HuH-7.5 (cell line): ENCODE measurements at regions not wholly inside any gene's neighbourhood (a gene's known extent, or its start where the extent isn't known, plus 50 kb on each side); places are given as distances from the start of the nearest gene placed in this dataset.
"Not testable (repeated sequence)": the region's sequence is repeated elsewhere in the genome, so short reads cannot be mapped to it uniquely, and the experiment has no call there.

Source experiments
- DNase-seq: peaks from one replicate; pipeline ENCODE4 v3.0.0; 2011; ENCODE audit warnings: low spot score

- no peak for DNase-seq
These were observed 124.7 kb downstream of the CD24 start for GRCh38 chr6:106849676-106850332.

- DNase-seq, result no peak
These were observed 125.4 kb downstream of the CD24 start for GRCh38 chr6:106849120-106849519.

GRCh38 chr6:106847116-106847515 lies 127.4 kb downstream of the CD24 start:
- no peak for DNase-seq

- DNase-seq, result no peak
These were observed 129.6 kb downstream of the CD24 start for GRCh38 chr6:106844930-106845329.

- no peak for DNase-seq
These were observed 141.6 kb downstream of the CD24 start for GRCh38 chr6:106832766-106833510.

- DNase-seq, result no peak
These were observed 143.6 kb downstream of the CD24 start for GRCh38 chr6:106830930-106831329.

- no peak for DNase-seq
These were observed 145.1 kb downstream of the CD24 start for GRCh38 chr6:106829451-106829850.

- no peak for DNase-seq
These were observed 147.4 kb downstream of the CD24 start for GRCh38 chr6:106827081-106827480.

- no peak for DNase-seq
These were observed 149.4 kb downstream of the CD24 start for GRCh38 chr6:106825156-106825555.

- DNase-seq, result no peak
These were observed 150.7 kb downstream of the CD24 start for GRCh38 chr6:106823732-106824351.

GRCh38 chr6:106823058-106823457 lies 151.5 kb downstream of the CD24 start:
- DNase-seq, result no peak

- no peak for DNase-seq
These were observed 154.1 kb downstream of the CD24 start for GRCh38 chr6:106820412-106820852.

- no peak for DNase-seq
These were observed 163.3 kb downstream of the CD24 start for GRCh38 chr6:106811088-106811686.

- DNase-seq, result no peak
These were observed 165.8 kb downstream of the CD24 start for GRCh38 chr6:106808758-106809157.

- no peak for DNase-seq
These were observed 166.4 kb downstream of the CD24 start for GRCh38 chr6:106807947-106808611.

- not testable (repeated sequence) for DNase-seq
These were observed 168.3 kb downstream of the CD24 start for GRCh38 chr6:106806253-106806652.

- no peak for DNase-seq
These were observed 168.8 kb downstream of the CD24 start for GRCh38 chr6:106805771-106806170.

- no peak for DNase-seq
These were observed 169.9 kb downstream of the CD24 start for GRCh38 chr6:106804346-106805335.

GRCh38 chr6:106803188-106803587 lies 171.3 kb downstream of the CD24 start:
- no peak for DNase-seq

- DNase-seq, result no peak
These were observed 172.4 kb downstream of the CD24 start for GRCh38 chr6:106802139-106802538.

- DNase-seq, result no peak
These were observed 171.9 kb downstream of the QRSL1 start for GRCh38 chr6:106801256-106801655.
